ENCODE measurements at regions not wholly inside any gene's neighbourhood (a gene's known extent, or its start where the extent isn't known, plus 50 kb on each side); places are given as distances from the start of the nearest gene placed in this dataset.

GRCh38 chr20:6178537-6178936 is 55.7 kb upstream of the FERMT1 start:
- Histone ChIP-seq H3K27me3 (ENCODE audit: control insufficient read depth in 1 of 2, insufficient read depth in 2 of 2, low read length in 2 of 2) (no peaks in the 10 kb centered on the region), H3K9ac (ENCODE audit: insufficient read depth, low read depth, low read length) (no peak overlapping the region), H3K27ac (ENCODE audit: extremely low read length, insufficient read depth, low read length) (no peak overlapping the region), H3K79me2 (ENCODE audit: insufficient read depth, low read length) (no peaks in the 10 kb centered on the region), H4K20me1 (ENCODE audit: insufficient read depth, low read length) (no peaks in the 10 kb centered on the region), H3K4me3 (replicated peaks in 1 of 3; ENCODE audit: insufficient read depth in 1 of 3, low read depth in 2 of 3, low read length in 3 of 3) (no peak overlapping the region), H3K4me2 (ENCODE audit: low read depth, low read length) (no peak overlapping the region), H3K36me3 (replicated peaks in 1 of 2; ENCODE audit: control insufficient read depth in 1 of 2, insufficient read depth in 2 of 2, low read length in 2 of 2) (no peaks in the 10 kb centered on the region), H2AFZ (ENCODE audit: low read length) (no peak overlapping the region), H3K4me1 (ENCODE audit: insufficient read depth, low read length) (no peaks in the 10 kb centered on the region), H3K9me3 (ENCODE audit: low read length) (no peaks in the 10 kb centered on the region)
- intact Hi-C loops (cut with micrococcal nuclease; ENCODE audit: unreplicated experiment), result loop anchor here (5.0 kb wide), 1 partner anchor 1109 kb away; no protein-coding TSS in a partner anchor
- POLR2A ChIA-PET, result no interaction called here
- CTCF ChIA-PET (ENCODE audit: low intra/inter-chr PET ratio, low total read pairs), result no interaction called here
- 1% methylated on average over 3 of the region's 3 CpGs for WGBS (ENCODE audit: low lambda C conversion rate)
- FAIRE-seq (peak; percentile 60), ATAC-seq (peak; percentile 61), DNase-seq (ENCODE audit: low spot score) (peak; percentile 39)
- no peak for TF ChIP-seq AGO2 (optimal IDR thresholded peaks at IDR 0.05; ENCODE audit: low read depth, low read length)
- TF ChIP-seq CEBPG (CRISPR knock-in tag; IDR thresholded peaks at IDR 0.05), result 0 out of 2 replicates have a peak, but pooled peaks have one; percentile 7
- TF ChIP-seq TEAD3 (CRISPR knock-in tag; optimal IDR thresholded peaks at IDR 0.05; ENCODE audit: borderline replicate concordance), result peak; percentile 38
- peak; percentile 37; the same call in 1 of the 2 replicates for TF ChIP-seq SMC3 (IDR thresholded peaks at IDR 0.05; ENCODE audit: low read length)
- TF ChIP-seq CTCF (CRISPR knock-in tag; IDR thresholded peaks at IDR 0.05), result peak; percentile 74
- TF ChIP-seq RAD21 (CRISPR knock-in tag; IDR thresholded peaks at IDR 0.05), result 0 out of 2 replicates have a peak, but pooled peaks have one; percentile 14
- TF ChIP-seq STAG1 (CRISPR knock-in tag; IDR thresholded peaks at IDR 0.05), result peak; percentile 79
- no peak for TF ChIP-seq ZBTB20 (CRISPR knock-in tag; IDR thresholded peaks at IDR 0.05; ENCODE audit: borderline replicate concordance, low read depth)
- 0 out of 2 replicates have a peak, but pooled peaks have one; percentile 26 for TF ChIP-seq ELF3 (CRISPR knock-in tag; IDR thresholded peaks at IDR 0.05)
- in situ Hi-C loops (cut with HindIII; ENCODE audit: extremely low pct_ligation_motif_present, low pct_unique_long_range_greater_than_20kb), result no loop called here
- BruUV-seq (replicated peaks), result no TSS peak
